Suprapubic skin (tissue), 4 donors: ENCODE measurements at regions not wholly inside any gene's neighbourhood (a gene's known extent, or its start where the extent isn't known, plus 50 kb on each side); places are given as distances from the start of the nearest gene placed in this dataset.
"Not testable (repeated sequence)": the region's sequence is repeated elsewhere in the genome, so short reads cannot be mapped to it uniquely, and the experiment has no call there.

Source experiments
- CTCF ChIP-seq, 2 donors: fragments of 200-600 bp in 1 of 2; fragments of 450-650 bp in 1 of 2; sonication (generic) in 1 of 2; IDR thresholded peaks; one replicate each; pipeline ENCODE4 v1.5.1; 2016 to 2019; ENCODE audit warnings: antibody characterized with exemption in 2 of 2, mild to moderate bottlenecking in 1 of 2, moderate library complexity in 1 of 2
- EP300 ChIP-seq: sonication (generic); formaldehyde crosslinking; IDR thresholded peaks from one replicate; pipeline ENCODE4 v1.6.1; 2017; ENCODE audit warnings: antibody characterized with exemption
- POLR2A ChIP-seq, 2 donors: fragments of 450-650 bp; IDR thresholded peaks; one replicate each; pipeline ENCODE4 v1.6.1; 2017; ENCODE audit warnings: antibody characterized with exemption in 2 of 2, mild to moderate bottlenecking in 2 of 2, moderate library complexity in 2 of 2
- POLR2AphosphoS5 ChIP-seq, 3 donors: sonication (generic); formaldehyde crosslinking; IDR thresholded peaks; one replicate each; pipeline ENCODE4 v1.6.1; 2017; ENCODE audit warnings: antibody characterized with exemption in 3 of 3

DNA sequence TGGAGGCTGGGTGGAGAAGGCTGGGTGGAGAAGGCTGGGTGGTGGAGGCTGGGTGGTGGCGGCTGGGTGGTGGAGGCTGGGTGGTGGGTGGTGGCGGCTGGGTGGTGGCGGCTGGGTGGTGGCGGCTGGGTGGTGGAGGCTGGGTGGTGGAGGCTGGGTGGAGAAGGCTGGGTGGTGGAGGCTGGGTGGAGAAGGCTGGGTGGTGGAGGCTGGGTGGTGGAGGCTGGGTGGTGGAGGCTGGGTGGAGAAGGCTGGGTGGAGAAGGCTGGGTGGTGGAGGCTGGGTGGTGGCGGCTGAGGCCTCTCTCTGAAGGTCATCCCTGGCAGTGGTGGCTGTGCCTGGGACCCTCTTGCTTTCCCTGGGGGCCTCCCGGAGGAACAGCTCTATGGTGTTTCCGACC lies 91.5 kb upstream of the COL5A1 start:
- TF ChIP-seq POLR2AphosphoS5 (IDR thresholded peaks at IDR 0.05); CTCF (IDR thresholded peaks at IDR 0.05); EP300; POLR2A (IDR thresholded peaks at IDR 0.05): not testable (repeated sequence)
